B cell (primary cell): ENCODE measurements at regions not wholly inside any gene's neighbourhood (a gene's known extent, or its start where the extent isn't known, plus 50 kb on each side); places are given as distances from the start of the nearest gene placed in this dataset.

Source experiments
- ATAC-seq: fragments of 200-7000 bp; cut with Tn5 transposase; one replicate; pipeline ENCODE4 v1.10.0; 2021; ENCODE audit warnings: low read depth, mild to moderate bottlenecking, moderate number of reproducible peaks, moderate library complexity
- CTCF ChIA-PET: fragments of 350-600 bp; sonication (Branson Sonifier 250); formaldehyde crosslinking; loops from one replicate; lab custom pipeline; 2021; ENCODE audit warnings: antibody characterized with exemption, inconsistent platforms; lab: Charles Lee
- POLR2A ChIA-PET: fragments of 350-600 bp; sonication (Branson Sonifier 250); formaldehyde crosslinking; loops from one replicate; lab custom pipeline; 2021; ENCODE audit warnings: antibody characterized with exemption; lab: Charles Lee
- DNase-seq: peaks from one replicate; pipeline ENCODE4 v3.0.0; 2013
- H2AFZ ChIP-seq: 2 replicates; pipeline ENCODE4 v1.6.1; 2012; ENCODE audit warnings: mild to moderate bottlenecking, low read depth, low read length; ENCODE audit not compliant: insufficient read depth, poor library complexity, severe bottlenecking
- H3K27ac ChIP-seq, 2 donors: 1 replicate in 1 of 2; 2 replicates in 1 of 2; pipeline ENCODE4 v1.5.1; 2012 to 2013; ENCODE audit warnings: low read length in 2 of 2, mild to moderate bottlenecking in 2 of 2, moderate library complexity in 1 of 2
- H3K27me3 ChIP-seq, 4 experiments: fragments of 200-600 bp in 1 of 4; sonication (generic) in 1 of 4; replicated peaks in 1 of 4; 1 replicate in 2 of 4; 2 replicates in 2 of 4; pipeline versions ENCODE4 v1.6.1 to v1.7.0; 2013 to 2016; ENCODE audit warnings: low read length in 3 of 4, mild to moderate bottlenecking in 2 of 4, mixed read lengths in 1 of 4, moderate library complexity in 1 of 4; ENCODE audit not compliant: insufficient read depth in 4 of 4, control insufficient read depth in 3 of 4; ENCODE audit errors: control extremely low read depth in 1 of 4
- H3K36me3 ChIP-seq, 2 experiments: replicated peaks in 1 of 2; 1 replicate in 1 of 2; 2 replicates in 1 of 2; pipeline versions ENCODE4 v1.6.1 to v1.7.1; 2013; ENCODE audit warnings: low read length in 1 of 2; ENCODE audit not compliant: insufficient read depth in 2 of 2, control insufficient read depth in 1 of 2; ENCODE audit errors: control extremely low read depth in 1 of 2, extremely low read depth in 1 of 2
- H3K4me1 ChIP-seq, 2 donors: fragments of 200-600 bp in 1 of 2; sonication (generic) in 1 of 2; 1 replicate in 1 of 2; 2 replicates in 1 of 2; pipeline versions ENCODE4 v1.5.1 to v1.6.1; 2013 to 2017; ENCODE audit warnings: low read length in 2 of 2; ENCODE audit not compliant: control insufficient read depth in 2 of 2, insufficient read depth in 2 of 2
- H3K4me2 ChIP-seq: replicated peaks from 2 replicates; pipeline ENCODE3; 2012; ENCODE audit warnings: mild to moderate bottlenecking, low read depth, low read length; ENCODE audit not compliant: poor library complexity, severe bottlenecking
- H3K4me3 ChIP-seq, 5 experiments: fragments of 200-600 bp in 1 of 5; sonication (generic) in 1 of 5; 1 replicate in 3 of 5; 2 replicates in 2 of 5; pipeline versions ENCODE4 v1.5.1 to v1.7.0; 2011 to 2016; ENCODE audit warnings: low read length in 4 of 5, mild to moderate bottlenecking in 4 of 5, low read depth in 2 of 5, control low read depth in 1 of 5, moderate library complexity in 1 of 5; ENCODE audit not compliant: insufficient read depth in 1 of 5; ENCODE audit errors: control extremely low read depth in 1 of 5, extremely low read depth in 1 of 5
- H3K79me2 ChIP-seq: fragments of 200-600 bp; sonication (generic); one replicate; pipeline ENCODE4 v1.6.0; 2016; ENCODE audit warnings: low read length; ENCODE audit not compliant: control insufficient read depth, insufficient read depth
- H3K9ac ChIP-seq: fragments of 200-600 bp; sonication (generic); 2 replicates; pipeline ENCODE4 v1.6.1; 2017; ENCODE audit warnings: mild to moderate bottlenecking, low read length, moderate library complexity
- H3K9me3 ChIP-seq, 3 donors: one replicate each; pipeline versions ENCODE4 v1.6.1 to v1.7.1; 2013; ENCODE audit warnings: low read length in 2 of 3; ENCODE audit not compliant: control insufficient read depth in 2 of 3, insufficient read depth in 1 of 3; ENCODE audit errors: control extremely low read depth in 1 of 3
- H4K20me1 ChIP-seq: 2 replicates; pipeline ENCODE4 v1.6.0; 2012; ENCODE audit warnings: mild to moderate bottlenecking, low read length; ENCODE audit not compliant: insufficient read depth, control insufficient read depth, poor library complexity, severe bottlenecking
- H3K27ac Mint-ChIP-seq: one replicate; pipeline ENCODE4 v1.8.0; 2021; ENCODE audit warnings: mixed read lengths
- H3K27me3 Mint-ChIP-seq: one replicate; pipeline ENCODE4 v1.8.0; 2021; ENCODE audit warnings: mixed read lengths
- H3K4me1 Mint-ChIP-seq: one replicate; pipeline ENCODE4 v1.8.0; 2021; ENCODE audit warnings: mixed read lengths
- H3K4me3 Mint-ChIP-seq: one replicate; pipeline ENCODE4 v1.8.0; 2021; ENCODE audit warnings: mixed read lengths
- H3K9me3 Mint-ChIP-seq: one replicate; pipeline ENCODE4 v1.8.0; 2022; ENCODE audit warnings: mixed read lengths; ENCODE audit not compliant: insufficient read depth
- EZH2 ChIP-seq: IDR thresholded peaks from 2 replicates; pipeline ENCODE4 v1.6.1; 2012; ENCODE audit warnings: borderline replicate concordance, low read depth, mild to moderate bottlenecking, moderate library complexity, low read length; ENCODE audit not compliant: insufficient read depth, poor library complexity, severe bottlenecking
- WGBS: methylation state at CpG from one replicate; pipeline ENCODE4 v1.1.5; 2013; ENCODE audit warnings: missing lambda C conversion rate; ENCODE audit not compliant: insufficient coverage; 5-methylcytosine and 5-hydroxymethylcytosine counted together
- intact Hi-C: fragments of 100-400 bp; cut with micrococcal nuclease; formaldehyde crosslinking; loops from one replicate; pipeline ENCODE4 v1.10.0; 2022
- TF ChIP-seq, protein P1 (sequence below): fragments of 200-600 bp; IDR thresholded peaks from one replicate; pipeline ENCODE4 v1.8.0; 2022; ENCODE audit warnings: antibody characterized with exemption, mild to moderate bottlenecking

DNA sequence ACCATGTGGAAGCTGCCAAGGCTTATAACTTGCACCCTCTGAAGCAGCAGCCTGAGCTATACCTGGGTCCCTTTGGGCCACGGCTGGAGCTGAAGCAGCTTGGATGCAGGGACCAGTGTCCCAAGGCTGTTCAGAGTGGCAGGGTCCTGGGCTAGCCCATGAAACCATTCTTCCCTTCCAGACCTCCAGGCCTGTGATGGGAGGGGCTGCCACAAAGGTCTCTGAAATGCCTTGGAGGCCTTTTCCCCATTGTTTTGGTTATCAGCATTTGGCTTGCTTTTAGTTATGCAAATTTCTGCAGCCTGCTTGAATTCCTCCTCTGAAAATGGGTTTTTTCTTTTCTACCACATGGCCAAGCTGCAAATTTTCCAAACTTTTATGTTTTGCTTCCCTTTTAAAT lies 433.7 kb upstream of the ACO1 start:
- ATAC-seq (no peak), DNase-seq (no peak)
- H3K4me1 Mint-ChIP-seq, result no peaks in the 10 kb centered on the region
- no peaks in the 10 kb centered on the region for H3K27me3 Mint-ChIP-seq
- ChIA-PET POLR2A (no interaction called here), CTCF (no interaction called here)
- TF ChIP-seq EZH2, result no peak
- TF ChIP-seq, protein P1, sequence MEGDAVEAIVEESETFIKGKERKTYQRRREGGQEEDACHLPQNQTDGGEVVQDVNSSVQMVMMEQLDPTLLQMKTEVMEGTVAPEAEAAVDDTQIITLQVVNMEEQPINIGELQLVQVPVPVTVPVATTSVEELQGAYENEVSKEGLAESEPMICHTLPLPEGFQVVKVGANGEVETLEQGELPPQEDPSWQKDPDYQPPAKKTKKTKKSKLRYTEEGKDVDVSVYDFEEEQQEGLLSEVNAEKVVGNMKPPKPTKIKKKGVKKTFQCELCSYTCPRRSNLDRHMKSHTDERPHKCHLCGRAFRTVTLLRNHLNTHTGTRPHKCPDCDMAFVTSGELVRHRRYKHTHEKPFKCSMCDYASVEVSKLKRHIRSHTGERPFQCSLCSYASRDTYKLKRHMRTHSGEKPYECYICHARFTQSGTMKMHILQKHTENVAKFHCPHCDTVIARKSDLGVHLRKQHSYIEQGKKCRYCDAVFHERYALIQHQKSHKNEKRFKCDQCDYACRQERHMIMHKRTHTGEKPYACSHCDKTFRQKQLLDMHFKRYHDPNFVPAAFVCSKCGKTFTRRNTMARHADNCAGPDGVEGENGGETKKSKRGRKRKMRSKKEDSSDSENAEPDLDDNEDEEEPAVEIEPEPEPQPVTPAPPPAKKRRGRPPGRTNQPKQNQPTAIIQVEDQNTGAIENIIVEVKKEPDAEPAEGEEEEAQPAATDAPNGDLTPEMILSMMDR, result no peak
- H4K20me1 ChIP-seq, result no peaks in the 10 kb centered on the region
- H2AFZ ChIP-seq, result no peak overlapping the region
- H3K9me3 Mint-ChIP-seq, result no peaks in the 10 kb centered on the region
- H3K4me2 ChIP-seq, result no peak overlapping the region
- H3K4me1 ChIP-seq, result no peaks in the 10 kb centered on the region
- H3K4me3 Mint-ChIP-seq, result no peak overlapping the region
- no peaks in the 10 kb centered on the region for H3K79me2 ChIP-seq
- 71% methylated on average over 1 of the region's 1 CpG for WGBS
- intact Hi-C loops, result no loop called here
- H3K36me3 ChIP-seq, result no peaks in the 10 kb centered on the region
- H3K27ac ChIP-seq, result no peak overlapping the region
- no peaks in the 10 kb centered on the region for H3K27me3 ChIP-seq
- H3K27ac Mint-ChIP-seq, result no peak overlapping the region
- no peak overlapping the region for H3K9ac ChIP-seq
- H3K4me3 ChIP-seq, result no peak overlapping the region
- H3K9me3 ChIP-seq, result peaks cover 0 to 7% (median 0%) of the 10 kb centered on the region in 3 donors

DNA sequence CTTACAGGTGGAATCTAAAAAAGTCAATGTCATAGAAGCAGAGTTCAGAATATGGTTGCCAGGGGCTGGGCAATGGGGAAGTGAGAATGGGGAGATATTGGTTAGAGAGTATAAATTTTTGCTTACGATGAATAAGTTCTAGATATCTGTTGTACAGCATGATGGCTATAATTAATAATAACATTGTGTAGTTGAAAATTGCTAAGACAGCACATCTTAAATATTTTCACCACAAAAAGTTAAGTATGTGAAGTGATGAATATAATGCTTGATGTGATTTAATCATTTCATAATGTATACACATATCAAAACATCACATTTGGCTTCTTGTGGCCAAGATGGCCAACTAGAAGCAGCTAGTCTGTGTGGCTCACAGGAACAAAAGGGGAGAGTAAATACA lies 425.9 kb upstream of the ACO1 start:
- H3K36me3 ChIP-seq, result no peaks in the 10 kb centered on the region
- no CpG with 5 or more reads among the region's 1 CpG for WGBS
- H4K20me1 ChIP-seq, result no peaks in the 10 kb centered on the region
- intact Hi-C loops, result no loop called here
- ChIA-PET CTCF (no interaction called here), POLR2A (no interaction called here)
- no peaks in the 10 kb centered on the region for H3K27me3 ChIP-seq
- no peaks in the 10 kb centered on the region for H3K79me2 ChIP-seq
- H3K4me1 ChIP-seq, result no peaks in the 10 kb centered on the region
- no peak overlapping the region for H3K27ac ChIP-seq
- no peak overlapping the region for H3K4me3 Mint-ChIP-seq
- no peak overlapping the region for H3K4me2 ChIP-seq
- H3K27me3 Mint-ChIP-seq, result no peaks in the 10 kb centered on the region
- no peak for DNase-seq
- no peak overlapping the region for H3K9ac ChIP-seq
- no peak overlapping the region for H2AFZ ChIP-seq
- no peak overlapping the region for H3K4me3 ChIP-seq
- H3K9me3 Mint-ChIP-seq, result peaks cover 9% of the 10 kb centered on the region
- no peaks in the 10 kb centered on the region for H3K4me1 Mint-ChIP-seq
- ATAC-seq, result no peak
- no peak overlapping the region for H3K27ac Mint-ChIP-seq
- peaks cover 0 to 19% (median 0%) of the 10 kb centered on the region in 3 donors for H3K9me3 ChIP-seq
- TF ChIP-seq EZH2, result no peak
- TF ChIP-seq, protein P1, result no peak
